OCI-LY1 (cell line): ENCODE measurements at regions not wholly inside any gene's neighbourhood (a gene's known extent, or its start where the extent isn't known, plus 50 kb on each side); places are given as distances from the start of the nearest gene placed in this dataset.

Source experiments
- CTCF ChIP-seq: fragments of 200-600 bp; sonication (generic), shearing (Covaris generic); IDR thresholded peaks from 2 replicates; pipeline ENCODE4 v1.5.1; 2017; ENCODE audit warnings: mild to moderate bottlenecking, antibody characterized with exemption, low read length, moderate library complexity, mixed read lengths
- EZH2 ChIP-seq: fragments of 200-600 bp; sonication (generic), shearing (Covaris generic); IDR thresholded peaks from 2 replicates; pipeline ENCODE4 v1.8.0; 2017; ENCODE audit warnings: borderline replicate concordance, mixed run types, mild to moderate bottlenecking, antibody characterized with exemption, low read length, moderate library complexity, mixed read lengths

GRCh38 chr3:150077581-150078247, 107.0 kb upstream of the PFN2 start:
- no peak for TF ChIP-seq CTCF
- TF ChIP-seq EZH2 = no peak
